Stimulated activated CD4-positive, alpha-beta T cell treated with anti-CD3 and anti-CD28 coated beads, Interleukin-12 subunit alpha, Interleukin-12 subunit beta, amount 100 ng/mL, for 48 hours (primary cell): ENCODE measurements at regions not wholly inside any gene's neighbourhood (a gene's known extent, or its start where the extent isn't known, plus 50 kb on each side); places are given as distances from the start of the nearest gene placed in this dataset.

ENCODE experiments used
- DNase-seq, 3 donors: peaks; one replicate each; pipeline ENCODE4 v3.0.0-alpha.2; 2020; ENCODE audit warnings: low read depth in 2 of 3, low spot score in 1 of 3

GRCh38 chr16:27737513-27737912, 187.6 kb downstream of the KATNIP start:
- no peak for DNase-seq
